ENCODE measurements at regions not wholly inside any gene's neighbourhood (a gene's known extent, or its start where the extent isn't known, plus 50 kb on each side); places are given as distances from the start of the nearest gene placed in this dataset.

DNA sequence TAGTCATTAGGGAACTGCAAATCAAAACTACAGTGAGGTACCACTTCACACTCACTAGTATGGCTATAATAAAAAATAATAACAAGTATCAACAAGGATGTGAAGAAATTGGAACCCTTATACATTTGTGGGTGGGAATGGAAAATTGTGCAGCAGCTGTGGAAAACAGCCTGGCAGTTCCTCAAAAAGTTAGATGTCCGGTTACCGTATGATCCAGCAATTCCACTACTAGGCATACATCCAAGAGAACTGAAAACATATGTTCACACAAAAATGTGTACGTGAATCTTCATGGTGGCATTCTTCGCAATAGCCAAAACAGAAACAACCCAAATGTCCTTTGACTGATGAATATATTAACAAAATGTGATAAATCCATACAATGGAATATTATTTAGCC, 187.9 kb upstream of the LYSMD4 start:
- no peak overlapping the region for H3K4me3 ChIP-seq (ENCODE audit: low read length)
- TF ChIP-seq, protein P1, sequence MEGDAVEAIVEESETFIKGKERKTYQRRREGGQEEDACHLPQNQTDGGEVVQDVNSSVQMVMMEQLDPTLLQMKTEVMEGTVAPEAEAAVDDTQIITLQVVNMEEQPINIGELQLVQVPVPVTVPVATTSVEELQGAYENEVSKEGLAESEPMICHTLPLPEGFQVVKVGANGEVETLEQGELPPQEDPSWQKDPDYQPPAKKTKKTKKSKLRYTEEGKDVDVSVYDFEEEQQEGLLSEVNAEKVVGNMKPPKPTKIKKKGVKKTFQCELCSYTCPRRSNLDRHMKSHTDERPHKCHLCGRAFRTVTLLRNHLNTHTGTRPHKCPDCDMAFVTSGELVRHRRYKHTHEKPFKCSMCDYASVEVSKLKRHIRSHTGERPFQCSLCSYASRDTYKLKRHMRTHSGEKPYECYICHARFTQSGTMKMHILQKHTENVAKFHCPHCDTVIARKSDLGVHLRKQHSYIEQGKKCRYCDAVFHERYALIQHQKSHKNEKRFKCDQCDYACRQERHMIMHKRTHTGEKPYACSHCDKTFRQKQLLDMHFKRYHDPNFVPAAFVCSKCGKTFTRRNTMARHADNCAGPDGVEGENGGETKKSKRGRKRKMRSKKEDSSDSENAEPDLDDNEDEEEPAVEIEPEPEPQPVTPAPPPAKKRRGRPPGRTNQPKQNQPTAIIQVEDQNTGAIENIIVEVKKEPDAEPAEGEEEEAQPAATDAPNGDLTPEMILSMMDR (IDR thresholded peaks at IDR 0.05; ENCODE audit: insufficient read depth, low read depth, low read length, missing control alignments): no peak
- no peak for DNase-seq (ENCODE audit: low read depth)

DNA sequence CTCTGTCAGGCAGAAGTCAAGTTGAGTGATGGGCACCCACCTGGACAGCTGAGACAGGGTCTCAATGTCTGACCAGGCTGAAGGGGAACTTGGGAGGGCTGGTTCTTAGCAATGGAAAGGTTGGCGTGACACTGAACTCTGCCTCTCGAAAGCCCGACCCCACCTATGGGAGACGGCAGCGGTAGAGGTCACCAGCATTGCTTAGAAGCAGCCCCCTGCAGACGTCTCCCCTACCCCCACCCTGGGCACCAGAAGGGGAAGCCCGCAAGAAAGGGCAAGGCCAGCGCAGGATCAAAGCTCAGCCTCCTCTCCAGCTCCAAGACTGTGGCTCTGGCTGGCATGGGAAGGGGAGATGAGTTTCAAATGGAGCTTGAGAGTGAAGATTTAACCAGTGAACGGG, 184.8 kb upstream of the LYSMD4 start:
- H3K4me3 ChIP-seq (ENCODE audit: low read length): no peak overlapping the region
- no peak for DNase-seq (ENCODE audit: low read depth)
- TF ChIP-seq, protein P1 (IDR thresholded peaks at IDR 0.05; ENCODE audit: insufficient read depth, low read depth, low read length, missing control alignments): no peak

DNA sequence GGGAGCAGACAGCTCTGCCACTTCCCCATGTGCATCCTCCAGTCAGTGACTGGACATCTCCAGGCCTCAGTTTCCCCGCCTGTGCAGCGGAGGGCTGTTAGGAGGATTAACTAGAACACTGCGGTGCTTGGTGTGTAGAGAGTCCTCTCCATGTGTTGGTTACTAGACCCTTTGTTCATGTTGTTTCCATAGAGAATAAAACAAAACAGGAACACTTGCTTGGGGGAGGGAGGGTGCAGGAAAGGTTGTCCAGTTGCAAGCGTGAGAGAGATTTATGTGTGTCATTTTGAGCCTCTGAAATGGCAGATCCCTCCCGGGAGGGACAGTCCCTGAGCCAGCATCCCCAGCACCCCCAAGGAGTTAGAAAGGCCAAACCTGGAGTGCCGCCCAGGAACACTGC, 184.0 kb upstream of the LYSMD4 start:
- TF ChIP-seq, protein P1 (IDR thresholded peaks at IDR 0.05; ENCODE audit: insufficient read depth, low read depth, low read length, missing control alignments): no peak
- no peak for DNase-seq (ENCODE audit: low read depth)
- no peak overlapping the region for H3K4me3 ChIP-seq (ENCODE audit: low read length)

DNA sequence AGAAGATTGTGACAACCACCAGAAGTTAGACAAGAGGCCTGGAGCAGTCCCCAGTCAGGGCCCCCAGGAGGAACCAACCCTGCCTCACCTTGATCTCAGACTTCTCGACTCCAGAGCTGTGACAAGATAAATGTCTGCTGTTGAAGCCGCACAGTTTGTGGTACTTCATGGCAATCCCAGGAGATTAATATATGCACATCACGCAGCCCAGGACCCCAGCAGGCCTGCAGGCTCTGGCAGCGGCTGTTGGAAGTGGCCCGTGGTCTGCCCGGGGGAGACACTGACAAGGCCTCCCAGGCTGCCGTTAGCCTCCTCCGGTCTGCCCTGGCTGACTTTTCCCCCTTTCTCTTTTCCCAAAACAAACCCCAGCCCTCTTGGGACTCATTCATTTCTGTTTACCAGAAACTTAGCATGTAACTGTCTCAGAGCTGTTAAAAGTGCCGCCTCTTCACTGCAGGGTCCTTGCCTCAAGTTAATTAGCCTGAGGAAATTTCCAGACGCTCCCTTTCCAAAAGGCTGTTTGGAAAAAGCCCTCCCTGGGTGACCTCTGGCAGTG, 183.5 kb upstream of the LYSMD4 start:
- TF ChIP-seq, protein P1 (IDR thresholded peaks at IDR 0.05; ENCODE audit: insufficient read depth, low read depth, low read length, missing control alignments): no peak
- DNase-seq (ENCODE audit: low read depth): no peak

DNA sequence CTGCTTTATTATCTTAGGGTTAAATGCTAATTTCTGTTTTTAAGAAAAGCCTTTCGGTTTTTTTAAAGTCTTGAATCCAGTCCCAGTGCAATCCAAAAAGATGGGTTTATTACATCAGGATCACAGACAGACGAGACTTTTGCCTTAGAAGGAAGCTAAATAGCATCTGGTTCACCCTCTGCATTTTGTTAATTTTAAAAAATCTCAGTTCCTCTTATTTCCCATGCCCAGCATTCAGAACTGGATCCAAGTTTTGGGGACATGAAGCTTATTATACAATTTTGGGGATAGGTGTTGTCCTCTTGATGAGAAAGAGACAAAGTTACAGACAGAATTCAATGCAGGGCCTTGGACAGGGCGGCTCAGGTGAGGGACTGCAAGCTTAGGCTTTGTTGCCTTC, 181.5 kb upstream of the LYSMD4 start:
- no peak for DNase-seq (ENCODE audit: low read depth)
- TF ChIP-seq, protein P1 (IDR thresholded peaks at IDR 0.05; ENCODE audit: insufficient read depth, low read depth, low read length, missing control alignments): no peak
- H3K4me3 ChIP-seq (ENCODE audit: low read length): no peak overlapping the region

More for the DNA sequence above, 183.5 kb upstream of the LYSMD4 start:
- H3K4me3 ChIP-seq (ENCODE audit: low read length): no peak overlapping the region

DNA sequence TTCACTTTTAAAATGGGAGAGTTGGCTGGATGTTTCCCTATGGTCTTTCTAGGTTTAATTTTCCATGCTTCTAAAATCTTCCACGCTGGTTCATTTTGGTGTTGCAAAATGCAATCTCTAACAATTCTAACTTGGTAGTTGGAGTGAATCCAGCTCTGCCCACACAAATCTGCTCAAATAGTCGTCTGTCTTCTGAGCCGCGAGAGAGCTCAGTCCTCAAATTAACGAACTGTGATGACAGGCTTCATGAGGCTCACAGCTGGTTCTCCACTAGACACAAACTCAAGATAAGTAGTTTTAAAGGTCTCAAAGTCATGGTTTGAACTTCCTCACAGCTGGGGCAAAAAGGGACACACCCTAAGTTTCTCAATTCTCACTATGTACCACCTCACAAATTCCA, 178.6 kb upstream of the LYSMD4 start:
- TF ChIP-seq, protein P1 (IDR thresholded peaks at IDR 0.05; ENCODE audit: insufficient read depth, low read depth, low read length, missing control alignments): no peak
- H3K4me3 ChIP-seq (ENCODE audit: low read length): no peak overlapping the region
- no peak for DNase-seq (ENCODE audit: low read depth)

DNA sequence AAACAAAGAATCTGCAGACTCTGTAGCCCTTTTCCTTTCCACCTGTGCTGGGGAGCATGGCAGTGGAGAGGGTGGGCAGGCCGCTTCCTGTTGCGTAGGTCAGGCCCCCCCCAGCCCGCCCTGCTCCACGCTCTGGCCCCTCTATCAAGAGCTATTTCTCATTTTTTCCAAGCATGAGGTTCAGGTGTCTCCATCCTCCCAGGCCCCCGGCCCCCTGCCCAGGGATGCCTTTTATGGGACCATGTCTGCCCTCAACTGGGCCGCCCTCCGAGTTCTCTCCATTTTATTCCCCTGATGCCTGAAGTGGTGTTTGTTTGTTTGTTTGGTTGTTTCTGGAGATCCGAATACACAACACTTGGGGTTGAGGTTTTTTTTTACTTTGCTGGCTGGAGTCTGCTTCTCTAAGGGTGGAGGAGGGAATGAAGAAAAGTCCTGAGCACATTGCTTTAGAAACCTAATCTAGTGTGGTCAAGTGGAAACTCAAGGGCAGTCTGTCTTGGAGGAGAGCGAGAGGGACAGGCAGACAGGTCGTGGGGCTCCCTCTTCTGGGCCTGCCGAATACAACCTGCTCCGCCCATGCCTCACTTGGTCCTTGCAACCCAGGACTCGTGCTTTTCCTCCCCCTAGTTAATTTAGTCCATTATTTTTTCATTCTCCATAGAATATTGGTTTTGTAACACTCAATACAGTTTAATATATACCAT, 176.5 kb upstream of the LYSMD4 start:
- TF ChIP-seq, protein P1 (IDR thresholded peaks at IDR 0.05; ENCODE audit: insufficient read depth, low read depth, low read length, missing control alignments): peak; percentile 25
- no peak for DNase-seq (ENCODE audit: low read depth)
- H3K4me3 ChIP-seq (ENCODE audit: low read length): no peak overlapping the region
